AG04450 (cell line): ENCODE measurements at regions not wholly inside any gene's neighbourhood (a gene's known extent, or its start where the extent isn't known, plus 50 kb on each side); places are given as distances from the start of the nearest gene placed in this dataset.

Experiments
- CTCF ChIA-PET: fragments of 300-600, 350-600 bp; formaldehyde crosslinking; extraction: SDS; loops from one replicate; lab custom pipeline; 2022; ENCODE audit warnings: antibody characterized with exemption, inconsistent platforms; lab: Charles Lee
- POLR2A ChIA-PET: fragments of 350-600 bp; formaldehyde crosslinking; extraction: SDS; loops from one replicate; lab custom pipeline; 2021; ENCODE audit warnings: antibody characterized with exemption, inconsistent platforms; lab: Yijun Ruan, JAX
- DNase-seq: peaks from one replicate; pipeline ENCODE4 v3.0.0-alpha.2; 2011; ENCODE audit warnings: low read depth, low spot score
- H3K27ac ChIP-seq: one replicate; pipeline ENCODE4 v1.5.1; 2012; ENCODE audit warnings: low read depth, low read length, control low read depth
- H3K27me3 ChIP-seq: one replicate; pipeline ENCODE4 v1.6.0; 2012; ENCODE audit warnings: low read length; ENCODE audit not compliant: control insufficient read depth, insufficient read depth
- H3K4me3 ChIP-seq: 2 replicates; pipeline ENCODE4 v1.5.1; 2011; ENCODE audit warnings: mild to moderate bottlenecking, low read depth, low read length, control low read depth
- H3K9me3 ChIP-seq: 2 replicates; pipeline ENCODE4 v1.5.1; 2012; ENCODE audit warnings: low read length; ENCODE audit not compliant: control insufficient read depth, insufficient read depth
- CTCF ChIP-seq: IDR thresholded peaks from 2 replicates; pipeline ENCODE4 v1.5.1; 2011; ENCODE audit warnings: low read depth, low read length, control low read depth, inconsistent platforms

GRCh38 chr18:5726011-5726410, 169.3 kb downstream of the TMEM200C start:
- POLR2A ChIA-PET = no interaction called here
- no peak overlapping the region for H3K27ac ChIP-seq
- no peaks in the 10 kb centered on the region for H3K27me3 ChIP-seq
- H3K9me3 ChIP-seq = no peaks in the 10 kb centered on the region
- no peak overlapping the region for H3K4me3 ChIP-seq
- no peak for DNase-seq
- no peak for TF ChIP-seq CTCF
- CTCF ChIA-PET = no interaction called here

- H3K27ac ChIP-seq = no peak overlapping the region
- H3K4me3 ChIP-seq = no peak overlapping the region
- DNase-seq = no peak
- H3K9me3 ChIP-seq = no peaks in the 10 kb centered on the region
- CTCF ChIA-PET = no interaction called here
- POLR2A ChIA-PET = no interaction called here
- H3K27me3 ChIP-seq = no peaks in the 10 kb centered on the region
- TF ChIP-seq CTCF = no peak
Observed at GRCh38 chr18:5721924-5722323, 173.4 kb downstream of the TMEM200C start.

GRCh38 chr18:5720132-5720531, 175.2 kb downstream of the TMEM200C start:
- Histone ChIP-seq H3K9me3 (no peaks in the 10 kb centered on the region), H3K4me3 (no peak overlapping the region), H3K27ac (no peak overlapping the region), H3K27me3 (no peaks in the 10 kb centered on the region)
- CTCF ChIA-PET = no interaction called here
- POLR2A ChIA-PET = no interaction called here
- TF ChIP-seq CTCF = no peak
- DNase-seq = no peak

- TF ChIP-seq CTCF = no peak
- no peaks in the 10 kb centered on the region for H3K9me3 ChIP-seq
- no peak overlapping the region for H3K4me3 ChIP-seq
- DNase-seq = no peak
- H3K27ac ChIP-seq = no peak overlapping the region
- H3K27me3 ChIP-seq = no peaks in the 10 kb centered on the region
- ChIA-PET POLR2A (no interaction called here), CTCF (no interaction called here)
Observed at GRCh38 chr18:5717256-5717655, 173.5 kb upstream of the EPB41L3 start.

GRCh38 chr18:5710676-5711075, 166.9 kb upstream of the EPB41L3 start:
- Histone ChIP-seq H3K9me3 (no peaks in the 10 kb centered on the region), H3K27me3 (no peaks in the 10 kb centered on the region), H3K27ac (no peak overlapping the region), H3K4me3 (no peak overlapping the region)
- no peak for DNase-seq
- no peak for TF ChIP-seq CTCF
- ChIA-PET POLR2A (no interaction called here), CTCF (no interaction called here)
